SK-N-SH (cell line): ENCODE measurements at regions not wholly inside any gene's neighbourhood (a gene's known extent, or its start where the extent isn't known, plus 50 kb on each side); places are given as distances from the start of the nearest gene placed in this dataset.

Experiments used
- CTCF ChIA-PET: fragments of 300-600, 350-600 bp; formaldehyde crosslinking; extraction: SDS; loops from one replicate; lab custom pipeline; 2021; lab: Yijun Ruan, JAX
- POLR2A ChIA-PET: fragments of 350-600 bp; sonication (Branson Sonifier 250); formaldehyde crosslinking; extraction: SDS; loops from one replicate; lab custom pipeline; 2020; ENCODE audit warnings: antibody characterized with exemption, inconsistent platforms; lab: Yijun Ruan, JAX
- DNase-seq: peaks from one replicate; pipeline ENCODE4 v3.0.0; 2012
- H2AFZ ChIP-seq: fragments of 200-600 bp; sonication (generic); 2 replicates; pipeline ENCODE4 v1.8.1; 2016; ENCODE audit warnings: antibody characterized with exemption, mild to moderate bottlenecking, low read depth
- H3F3A ChIP-seq: fragments of 200-600 bp; sonication (generic); replicated peaks from 2 replicates; pipeline ENCODE3; 2016; ENCODE audit warnings: antibody characterized with exemption, mild to moderate bottlenecking; ENCODE audit not compliant: insufficient read depth
- H3K27ac ChIP-seq, 2 experiments: fragments of 200-500 bp in 1 of 2; fragments of 200-600 bp in 1 of 2; sonication (Bioruptor generic) in 1 of 2; sonication (generic), shearing (Covaris generic) in 1 of 2; 2 replicates each; pipeline versions ENCODE4 v1.5.1 to v1.6.1; 2014 to 2016; ENCODE audit warnings: low read depth in 2 of 2, inconsistent platforms in 1 of 2, low read length in 1 of 2, mild to moderate bottlenecking in 1 of 2, mixed read lengths in 1 of 2
- H3K27me3 ChIP-seq: fragments of 200-600 bp; sonication (generic), shearing (Covaris generic); 2 replicates; pipeline ENCODE4 v1.6.1; 2016; ENCODE audit warnings: mixed run types; ENCODE audit not compliant: insufficient read depth
- H3K36me3 ChIP-seq, 2 experiments: fragments of 200-500 bp in 1 of 2; fragments of 200-600 bp in 1 of 2; sonication (Bioruptor generic) in 1 of 2; sonication (generic) in 1 of 2; replicated peaks in 1 of 2; 2 replicates each; pipeline versions ENCODE3 to v1.5.1; 2014 to 2016; ENCODE audit warnings: low read length in 1 of 2, mild to moderate bottlenecking in 1 of 2; ENCODE audit not compliant: insufficient read depth in 2 of 2, control insufficient read depth in 1 of 2
- H3K4me1 ChIP-seq, 2 experiments: fragments of 200-500 bp in 1 of 2; fragments of 200-600 bp in 1 of 2; sonication (Bioruptor generic) in 1 of 2; sonication (generic), shearing (Covaris generic) in 1 of 2; 2 replicates each; pipeline versions ENCODE4 v1.5.1 to v1.6.1; 2014 to 2016; ENCODE audit warnings: low read depth in 1 of 2, low read length in 1 of 2, mixed run types in 1 of 2; ENCODE audit not compliant: insufficient read depth in 2 of 2, control insufficient read depth in 1 of 2
- H3K4me2 ChIP-seq: fragments of 200-600 bp; sonication (generic), shearing (Covaris generic); 2 replicates; pipeline ENCODE4 v1.6.1; 2017; ENCODE audit warnings: mixed run types
- H3K4me3 ChIP-seq, 2 experiments: fragments of 200-500 bp in 1 of 2; fragments of 200-600 bp in 1 of 2; sonication (Bioruptor generic) in 1 of 2; sonication (generic), shearing (Covaris generic) in 1 of 2; 2 replicates each; pipeline versions ENCODE4 v1.5.1 to v1.8.1; 2014 to 2016; ENCODE audit warnings: low read depth in 2 of 2, inconsistent platforms in 1 of 2, low read length in 1 of 2, mild to moderate bottlenecking in 1 of 2, mixed read lengths in 1 of 2, moderate library complexity in 1 of 2
- H3K79me2 ChIP-seq: fragments of 200-600 bp; sonication (generic); 2 replicates; pipeline ENCODE4 v1.8.1; 2017; ENCODE audit warnings: mild to moderate bottlenecking; ENCODE audit not compliant: insufficient read depth
- H3K9ac ChIP-seq: fragments of 200-600 bp; sonication (generic); 2 replicates; pipeline ENCODE4 v1.6.1; 2017; ENCODE audit warnings: mixed run types
- H3K9me2 ChIP-seq: fragments of 200-600 bp; sonication (generic); 2 replicates; pipeline ENCODE4 v1.6.1; 2017; ENCODE audit warnings: mixed run types
- H3K9me3 ChIP-seq: fragments of 200-600 bp; sonication (generic); 2 replicates; pipeline ENCODE4 v1.6.1; 2017; ENCODE audit warnings: mixed run types, mild to moderate bottlenecking, moderate library complexity
- H4K20me1 ChIP-seq: fragments of 200-600 bp; sonication (generic); 2 replicates; pipeline ENCODE4 v1.6.1; 2017; ENCODE audit warnings: mild to moderate bottlenecking, mixed run types; ENCODE audit not compliant: insufficient read depth
- CTCF ChIP-seq: fragments of 200-600 bp; sonication (generic); IDR thresholded peaks from 2 replicates; pipeline ENCODE4 v1.6.1; 2017; ENCODE audit warnings: antibody characterized with exemption, mild to moderate bottlenecking, moderate library complexity
- ELF1 ChIP-seq: IDR thresholded peaks from 2 replicates; pipeline ENCODE4 v1.4.0; 2012
- EP300 ChIP-seq, 2 experiments: IDR thresholded peaks; 2 replicates each; pipeline versions ENCODE4 v1.4.0 to v1.6.1; 2012; ENCODE audit warnings: borderline replicate concordance in 1 of 2, low read depth in 1 of 2, low read length in 1 of 2
- FOSL2 ChIP-seq: IDR thresholded peaks from 2 replicates; pipeline ENCODE4 v1.4.0; 2012; ENCODE audit warnings: low read depth, mild to moderate bottlenecking, moderate library complexity, borderline replicate concordance
- FOXM1 ChIP-seq: IDR thresholded peaks from 2 replicates; pipeline ENCODE4 v1.4.0; 2012; ENCODE audit warnings: low read depth, mild to moderate bottlenecking
- GABPA ChIP-seq: IDR thresholded peaks from 2 replicates; pipeline ENCODE4 v1.4.0; 2012; ENCODE audit warnings: low read depth, mild to moderate bottlenecking
- GATA2 ChIP-seq: sonication (generic); formaldehyde crosslinking; IDR thresholded peaks from 2 replicates; pipeline ENCODE4 v1.5.0; 2020; ENCODE audit warnings: mild to moderate bottlenecking, missing genetic modification reagents
- JUND ChIP-seq: IDR thresholded peaks from 2 replicates; pipeline ENCODE4 v1.4.0; 2012
- MEF2A ChIP-seq: IDR thresholded peaks from 2 replicates; pipeline ENCODE4 v1.4.0; 2012; ENCODE audit warnings: low read depth, borderline replicate concordance
- MXI1 ChIP-seq: IDR thresholded peaks from 2 replicates; pipeline ENCODE4 v1.6.1; 2012; ENCODE audit warnings: mild to moderate bottlenecking, low read depth, low read length, improper control_type of control experiment
- NRF1 ChIP-seq: IDR thresholded peaks from 2 replicates; pipeline ENCODE4 v1.6.1; 2012; ENCODE audit warnings: low read depth, mild to moderate bottlenecking, low read length
- PBX3 ChIP-seq: IDR thresholded peaks from 2 replicates; pipeline ENCODE4; 2012
- RAD21 ChIP-seq: IDR thresholded peaks from 2 replicates; pipeline ENCODE4 v1.6.1; 2012; ENCODE audit warnings: mild to moderate bottlenecking, low read length
- RFX5 ChIP-seq: IDR thresholded peaks from 2 replicates; pipeline ENCODE4 v1.6.1; 2012; ENCODE audit warnings: mild to moderate bottlenecking, improper control_type of control experiment, low read length
- ZBTB33 ChIP-seq: IDR thresholded peaks from 2 replicates; pipeline ENCODE4 v1.4.0; 2012; ENCODE audit warnings: low read depth, borderline replicate concordance
- whole genome bisulfite sequencing: methylation state at CpG from one replicate; pipeline ENCODE4 v1.1.6; 2017; ENCODE audit warnings: low lambda C conversion rate; 5-methylcytosine and 5-hydroxymethylcytosine counted together
- TF ChIP-seq, protein P1 (sequence below): IDR thresholded peaks from 2 replicates; pipeline ENCODE4 v1.6.1; 2012; ENCODE audit warnings: mild to moderate bottlenecking, low read depth, low read length, moderate library complexity
- TF ChIP-seq, protein P2 (sequence below): fragments of 150-350 bp; IDR thresholded peaks from 2 replicates; pipeline ENCODE4 v1.6.1; 2016; ENCODE audit warnings: mild to moderate bottlenecking, low read depth, low read length

DNA sequence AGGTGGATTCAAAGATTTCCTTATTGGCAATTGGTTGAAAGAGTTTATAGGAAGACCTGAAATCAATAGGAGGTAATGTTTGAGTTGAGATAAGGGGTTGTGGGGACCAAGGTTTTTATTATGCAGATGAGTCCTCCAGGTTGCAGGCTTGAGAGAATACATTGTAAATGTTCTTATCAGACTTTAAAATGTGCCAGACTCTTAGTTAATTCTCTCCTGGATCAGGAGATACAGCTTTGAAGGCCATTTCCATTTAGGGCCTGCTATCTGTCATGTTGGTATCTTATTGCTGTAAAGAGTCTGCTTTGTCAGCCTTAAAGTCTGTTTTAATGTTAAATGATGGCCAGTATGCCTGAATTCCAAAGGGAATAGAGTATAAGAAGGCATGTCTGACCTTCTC lies 61.8 kb upstream of the CALCR start (continued):
- no peak for TF ChIP-seq MEF2A

GRCh38 chr7:93632371-93632770 lies 57.8 kb upstream of the CALCR start:
- no peaks in the 10 kb centered on the region for H3K36me3 ChIP-seq
- H3K27me3 ChIP-seq, result no peaks in the 10 kb centered on the region
- H3K4me1 ChIP-seq, result no peaks in the 10 kb centered on the region; a peak in 1 of 4 replicates
- no peaks in the 10 kb centered on the region for H4K20me1 ChIP-seq
- WGBS, result 56% methylated on average over 1 of the region's 1 CpG
- no peaks in the 10 kb centered on the region for H3F3A ChIP-seq
- no peaks in the 10 kb centered on the region for H3K9me2 ChIP-seq
- TF ChIP-seq FOXM1 (no peak), RFX5 (no peak), CTCF (no peak), PBX3 (no peak), NRF1 (no peak), MXI1 (no peak), GATA2 (no peak), RAD21 (no peak), GABPA (no peak), ZBTB33 (no peak), ELF1 (no peak), FOSL2 (no peak), JUND (no peak), EP300 (IDR thresholded peaks at IDR 0.05; ENCODE audit: borderline replicate concordance in 1 of 2, low read depth in 1 of 2, low read length in 1 of 2) (no peak)
- TF ChIP-seq, protein P1, sequence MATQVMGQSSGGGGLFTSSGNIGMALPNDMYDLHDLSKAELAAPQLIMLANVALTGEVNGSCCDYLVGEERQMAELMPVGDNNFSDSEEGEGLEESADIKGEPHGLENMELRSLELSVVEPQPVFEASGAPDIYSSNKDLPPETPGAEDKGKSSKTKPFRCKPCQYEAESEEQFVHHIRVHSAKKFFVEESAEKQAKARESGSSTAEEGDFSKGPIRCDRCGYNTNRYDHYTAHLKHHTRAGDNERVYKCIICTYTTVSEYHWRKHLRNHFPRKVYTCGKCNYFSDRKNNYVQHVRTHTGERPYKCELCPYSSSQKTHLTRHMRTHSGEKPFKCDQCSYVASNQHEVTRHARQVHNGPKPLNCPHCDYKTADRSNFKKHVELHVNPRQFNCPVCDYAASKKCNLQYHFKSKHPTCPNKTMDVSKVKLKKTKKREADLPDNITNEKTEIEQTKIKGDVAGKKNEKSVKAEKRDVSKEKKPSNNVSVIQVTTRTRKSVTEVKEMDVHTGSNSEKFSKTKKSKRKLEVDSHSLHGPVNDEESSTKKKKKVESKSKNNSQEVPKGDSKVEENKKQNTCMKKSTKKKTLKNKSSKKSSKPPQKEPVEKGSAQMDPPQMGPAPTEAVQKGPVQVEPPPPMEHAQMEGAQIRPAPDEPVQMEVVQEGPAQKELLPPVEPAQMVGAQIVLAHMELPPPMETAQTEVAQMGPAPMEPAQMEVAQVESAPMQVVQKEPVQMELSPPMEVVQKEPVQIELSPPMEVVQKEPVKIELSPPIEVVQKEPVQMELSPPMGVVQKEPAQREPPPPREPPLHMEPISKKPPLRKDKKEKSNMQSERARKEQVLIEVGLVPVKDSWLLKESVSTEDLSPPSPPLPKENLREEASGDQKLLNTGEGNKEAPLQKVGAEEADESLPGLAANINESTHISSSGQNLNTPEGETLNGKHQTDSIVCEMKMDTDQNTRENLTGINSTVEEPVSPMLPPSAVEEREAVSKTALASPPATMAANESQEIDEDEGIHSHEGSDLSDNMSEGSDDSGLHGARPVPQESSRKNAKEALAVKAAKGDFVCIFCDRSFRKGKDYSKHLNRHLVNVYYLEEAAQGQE, result no peak
- TF ChIP-seq, protein P2, sequence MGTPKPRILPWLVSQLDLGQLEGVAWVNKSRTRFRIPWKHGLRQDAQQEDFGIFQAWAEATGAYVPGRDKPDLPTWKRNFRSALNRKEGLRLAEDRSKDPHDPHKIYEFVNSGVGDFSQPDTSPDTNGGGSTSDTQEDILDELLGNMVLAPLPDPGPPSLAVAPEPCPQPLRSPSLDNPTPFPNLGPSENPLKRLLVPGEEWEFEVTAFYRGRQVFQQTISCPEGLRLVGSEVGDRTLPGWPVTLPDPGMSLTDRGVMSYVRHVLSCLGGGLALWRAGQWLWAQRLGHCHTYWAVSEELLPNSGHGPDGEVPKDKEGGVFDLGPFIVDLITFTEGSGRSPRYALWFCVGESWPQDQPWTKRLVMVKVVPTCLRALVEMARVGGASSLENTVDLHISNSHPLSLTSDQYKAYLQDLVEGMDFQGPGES, result no peak
- no peak for DNase-seq
- H3K79me2 ChIP-seq, result no peaks in the 10 kb centered on the region
- H2AFZ ChIP-seq, result no peak overlapping the region
- H3K27ac ChIP-seq, result no peak overlapping the region
- CTCF ChIA-PET, result interaction anchor here (2.6 kb wide), 1 partner anchor 9 kb away, joined by 20 read pairs; no protein-coding TSS in a partner anchor
- no peak overlapping the region for H3K4me3 ChIP-seq
- peaks cover 5% of the 10 kb centered on the region; the same call in 1 of the 2 replicates for H3K9me3 ChIP-seq
- POLR2A ChIA-PET, result no interaction called here
- H3K9ac ChIP-seq, result no peak overlapping the region
- H3K4me2 ChIP-seq, result no peak overlapping the region
